ENCODE measurements at regions not wholly inside any gene's neighbourhood (a gene's known extent, or its start where the extent isn't known, plus 50 kb on each side); places are given as distances from the start of the nearest gene placed in this dataset.

- TF ChIP-seq EP300 (conservative IDR thresholded peaks at IDR 0.05; ENCODE audit: poor library complexity, severe bottlenecking), result no peak
- TF ChIP-seq MXI1 (conservative IDR thresholded peaks at IDR 0.05; ENCODE audit: poor library complexity, severe bottlenecking), result no peak
- no peak for TF ChIP-seq TAF1 (IDR thresholded peaks at IDR 0.05; ENCODE audit: low read depth)
- TF ChIP-seq REST (IDR thresholded peaks at IDR 0.05; ENCODE audit: borderline replicate concordance), result no peak
- TF ChIP-seq POLR2AphosphoS5 (IDR thresholded peaks at IDR 0.05), result no peak
- no peak for TF ChIP-seq RAD21 (conservative IDR thresholded peaks at IDR 0.05)
- TF ChIP-seq SMC3 (conservative IDR thresholded peaks at IDR 0.05; ENCODE audit: poor library complexity), result no peak
- TF ChIP-seq EZH2 (IDR thresholded peaks at IDR 0.05; ENCODE audit: borderline replicate concordance, insufficient read depth, low read length, poor library complexity, severe bottlenecking), result no peak
- TF ChIP-seq CTCF (IDR thresholded peaks at IDR 0.05; ENCODE audit: poor library complexity, severe bottlenecking), result no peak
- no peaks in the 10 kb centered on the region for H3K9me2 ChIP-seq (ENCODE audit: insufficient read depth, low read length)
- H3F3A ChIP-seq (ENCODE audit: insufficient read depth, low read length, poor library complexity, severe bottlenecking), result peaks cover 6% of the 10 kb centered on the region
- no peak overlapping the region for H2AFZ ChIP-seq (ENCODE audit: low read depth, low read length)
- no peak overlapping the region for H3K27ac ChIP-seq (ENCODE audit: low read length)
- no peaks in the 10 kb centered on the region for H3K9me3 ChIP-seq (ENCODE audit: low read length)
- H3K4me2 ChIP-seq (ENCODE audit: low read length), result no peak overlapping the region
- H3K9ac ChIP-seq (ENCODE audit: low read length), result no peak overlapping the region
- H3K4me3 ChIP-seq (ENCODE audit: low read length), result no peak overlapping the region
- no peaks in the 10 kb centered on the region for H4K20me1 ChIP-seq (ENCODE audit: insufficient read depth)
- no peaks in the 10 kb centered on the region for H3K27me3 ChIP-seq (ENCODE audit: insufficient read depth, low read depth, low read length)
- H3K36me3 ChIP-seq (ENCODE audit: insufficient read depth, low read length), result no peaks in the 10 kb centered on the region
- no peaks in the 10 kb centered on the region for H3K79me2 ChIP-seq (replicated peaks; ENCODE audit: insufficient read depth, low read length)
Measured at GRCh38 chr6:139473731-139474130, 99.3 kb upstream of the CITED2 start.

GRCh38 chr6:139473231-139473701 is 98.8 kb upstream of the CITED2 start:
- H3K9me3 ChIP-seq (ENCODE audit: low read length), result no peaks in the 10 kb centered on the region
- H3K27me3 ChIP-seq (ENCODE audit: insufficient read depth, low read depth, low read length), result no peaks in the 10 kb centered on the region
- no peaks in the 10 kb centered on the region for H3K79me2 ChIP-seq (replicated peaks; ENCODE audit: insufficient read depth, low read length)
- no peak for TF ChIP-seq CTCF (IDR thresholded peaks at IDR 0.05; ENCODE audit: poor library complexity, severe bottlenecking)
- no peak for TF ChIP-seq SMC3 (conservative IDR thresholded peaks at IDR 0.05; ENCODE audit: poor library complexity)
- no peak for TF ChIP-seq RAD21 (conservative IDR thresholded peaks at IDR 0.05)
- TF ChIP-seq TAF1 (IDR thresholded peaks at IDR 0.05; ENCODE audit: low read depth), result no peak
- no peaks in the 10 kb centered on the region for H3K9me2 ChIP-seq (ENCODE audit: insufficient read depth, low read length)
- H3K4me3 ChIP-seq (ENCODE audit: low read length), result no peak overlapping the region
- H3K36me3 ChIP-seq (ENCODE audit: insufficient read depth, low read length), result no peaks in the 10 kb centered on the region
- H3F3A ChIP-seq (ENCODE audit: insufficient read depth, low read length, poor library complexity, severe bottlenecking), result peaks cover 6% of the 10 kb centered on the region
- H4K20me1 ChIP-seq (ENCODE audit: insufficient read depth), result no peaks in the 10 kb centered on the region
- H3K4me2 ChIP-seq (ENCODE audit: low read length), result no peak overlapping the region
- no peak overlapping the region for H3K27ac ChIP-seq (ENCODE audit: low read length)
- H2AFZ ChIP-seq (ENCODE audit: low read depth, low read length), result no peak overlapping the region
- no peak overlapping the region for H3K9ac ChIP-seq (ENCODE audit: low read length)

Data from neural cell (in vitro differentiated cells).